ENCODE measurements at regions not wholly inside any gene's neighbourhood (a gene's known extent, or its start where the extent isn't known, plus 50 kb on each side); places are given as distances from the start of the nearest gene placed in this dataset.

- in situ Hi-C loops (cut with MboI; ENCODE audit: low pct_unique_long_range_greater_than_20kb, low sequenced_read_pairs) = no loop called here
- DNase-seq = no peak
These were observed 49.8 kb upstream of the FCN1 start for GRCh38 chr9:134967547-134967930.

- no peak for DNase-seq
- in situ Hi-C loops (cut with MboI; ENCODE audit: low pct_unique_long_range_greater_than_20kb, low sequenced_read_pairs) = no loop called here
These were observed 50.5 kb upstream of the FCN1 start for GRCh38 chr9:134968011-134968822.

GRCh38 chr9:134968823-134969090 lies 51.0 kb upstream of the FCN1 start:
- no peak for DNase-seq
- in situ Hi-C loops (cut with MboI; ENCODE audit: low pct_unique_long_range_greater_than_20kb, low sequenced_read_pairs) = no loop called here

- in situ Hi-C loops (cut with MboI; ENCODE audit: low pct_unique_long_range_greater_than_20kb, low sequenced_read_pairs) = no loop called here
- DNase-seq = no peak
These were observed 51.7 kb upstream of the FCN1 start for GRCh38 chr9:134969156-134970045.

GRCh38 chr9:134970198-134970597 lies 52.5 kb upstream of the FCN1 start:
- no peak for DNase-seq
- in situ Hi-C loops (cut with MboI; ENCODE audit: low pct_unique_long_range_greater_than_20kb, low sequenced_read_pairs) = no loop called here

GRCh38 chr9:134970719-134971118 lies 53.0 kb upstream of the FCN1 start:
- in situ Hi-C loops (cut with MboI; ENCODE audit: low pct_unique_long_range_greater_than_20kb, low sequenced_read_pairs) = no loop called here
- no peak for DNase-seq

GRCh38 chr9:134971196-134971595 lies 53.5 kb upstream of the FCN1 start:
- in situ Hi-C loops (cut with MboI; ENCODE audit: low pct_unique_long_range_greater_than_20kb, low sequenced_read_pairs) = no loop called here
- no peak for DNase-seq

GRCh38 chr9:134971696-134972095 lies 54.0 kb upstream of the FCN1 start:
- in situ Hi-C loops (cut with MboI; ENCODE audit: low pct_unique_long_range_greater_than_20kb, low sequenced_read_pairs) = no loop called here
- no peak for DNase-seq

- DNase-seq = no peak
- in situ Hi-C loops (cut with MboI; ENCODE audit: low pct_unique_long_range_greater_than_20kb, low sequenced_read_pairs) = no loop called here
These were observed 54.4 kb upstream of the FCN1 start for GRCh38 chr9:134972140-134972539.

- no peak for DNase-seq
- in situ Hi-C loops (cut with MboI; ENCODE audit: low pct_unique_long_range_greater_than_20kb, low sequenced_read_pairs) = no loop called here
These were observed 57.5 kb upstream of the FCN1 start for GRCh38 chr9:134975253-134975652.

- no peak for DNase-seq
- in situ Hi-C loops (cut with MboI; ENCODE audit: low pct_unique_long_range_greater_than_20kb, low sequenced_read_pairs) = no loop called here
These were observed 58.7 kb upstream of the FCN1 start for GRCh38 chr9:134976403-134976802.

GRCh38 chr9:134978272-134978671 lies 60.6 kb upstream of the FCN1 start:
- in situ Hi-C loops (cut with MboI; ENCODE audit: low pct_unique_long_range_greater_than_20kb, low sequenced_read_pairs) = no loop called here
- no peak for DNase-seq

- in situ Hi-C loops (cut with MboI; ENCODE audit: low pct_unique_long_range_greater_than_20kb, low sequenced_read_pairs) = no loop called here
- no peak for DNase-seq
These were observed 62.8 kb upstream of the FCN1 start for GRCh38 chr9:134980516-134980915.

- in situ Hi-C loops (cut with MboI; ENCODE audit: low pct_unique_long_range_greater_than_20kb, low sequenced_read_pairs) = no loop called here
- DNase-seq = no peak
These were observed 63.3 kb upstream of the FCN1 start for GRCh38 chr9:134980991-134981390.

GRCh38 chr9:134981829-134982228 lies 64.1 kb upstream of the FCN1 start:
- in situ Hi-C loops (cut with MboI; ENCODE audit: low pct_unique_long_range_greater_than_20kb, low sequenced_read_pairs) = no loop called here
- no peak for DNase-seq

GRCh38 chr9:134982311-134982710 lies 64.6 kb upstream of the FCN1 start:
- in situ Hi-C loops (cut with MboI; ENCODE audit: low pct_unique_long_range_greater_than_20kb, low sequenced_read_pairs) = no loop called here
- DNase-seq = no peak

- no peak for DNase-seq
- in situ Hi-C loops (cut with MboI; ENCODE audit: low pct_unique_long_range_greater_than_20kb, low sequenced_read_pairs) = no loop called here
These were observed 65.4 kb upstream of the FCN1 start for GRCh38 chr9:134983074-134983473.

- in situ Hi-C loops (cut with MboI; ENCODE audit: low pct_unique_long_range_greater_than_20kb, low sequenced_read_pairs) = no loop called here
- DNase-seq = no peak
These were observed 66.0 kb upstream of the FCN1 start for GRCh38 chr9:134983506-134984371.

GRCh38 chr9:134984372-134985265 lies 66.9 kb upstream of the FCN1 start:
- in situ Hi-C loops (cut with MboI; ENCODE audit: low pct_unique_long_range_greater_than_20kb, low sequenced_read_pairs) = no loop called here
- no peak for DNase-seq
